Cardiac fibroblast (primary cell): ENCODE measurements at regions not wholly inside any gene's neighbourhood (a gene's known extent, or its start where the extent isn't known, plus 50 kb on each side); places are given as distances from the start of the nearest gene placed in this dataset.

ENCODE experiments used
- DNase-seq, 2 donors: peaks; one replicate each; pipeline versions ENCODE4 v3.0.0 to v3.0.0-alpha.2; 2010; ENCODE audit warnings: low read depth in 2 of 2
- H3K4me3 ChIP-seq, 2 donors: replicated peaks in 1 of 2; 1 replicate in 1 of 2; 2 replicates in 1 of 2; pipeline ENCODE4 v1.5.1; 2011; ENCODE audit warnings: low read depth in 2 of 2, low read length in 2 of 2, mild to moderate bottlenecking in 2 of 2, moderate library complexity in 1 of 2
- TF ChIP-seq, protein P1 (sequence below): IDR thresholded peaks from one replicate; pipeline ENCODE4 v1.5.1; 2011; ENCODE audit warnings: low read depth, mild to moderate bottlenecking, low read length, inconsistent platforms

- DNase-seq = no peak
- TF ChIP-seq, protein P1, sequence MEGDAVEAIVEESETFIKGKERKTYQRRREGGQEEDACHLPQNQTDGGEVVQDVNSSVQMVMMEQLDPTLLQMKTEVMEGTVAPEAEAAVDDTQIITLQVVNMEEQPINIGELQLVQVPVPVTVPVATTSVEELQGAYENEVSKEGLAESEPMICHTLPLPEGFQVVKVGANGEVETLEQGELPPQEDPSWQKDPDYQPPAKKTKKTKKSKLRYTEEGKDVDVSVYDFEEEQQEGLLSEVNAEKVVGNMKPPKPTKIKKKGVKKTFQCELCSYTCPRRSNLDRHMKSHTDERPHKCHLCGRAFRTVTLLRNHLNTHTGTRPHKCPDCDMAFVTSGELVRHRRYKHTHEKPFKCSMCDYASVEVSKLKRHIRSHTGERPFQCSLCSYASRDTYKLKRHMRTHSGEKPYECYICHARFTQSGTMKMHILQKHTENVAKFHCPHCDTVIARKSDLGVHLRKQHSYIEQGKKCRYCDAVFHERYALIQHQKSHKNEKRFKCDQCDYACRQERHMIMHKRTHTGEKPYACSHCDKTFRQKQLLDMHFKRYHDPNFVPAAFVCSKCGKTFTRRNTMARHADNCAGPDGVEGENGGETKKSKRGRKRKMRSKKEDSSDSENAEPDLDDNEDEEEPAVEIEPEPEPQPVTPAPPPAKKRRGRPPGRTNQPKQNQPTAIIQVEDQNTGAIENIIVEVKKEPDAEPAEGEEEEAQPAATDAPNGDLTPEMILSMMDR = no peak
- no peak overlapping the region for H3K4me3 ChIP-seq
Measured at GRCh38 chr15:94929282-94929681, 697.9 kb downstream of the MCTP2 start.

DNA sequence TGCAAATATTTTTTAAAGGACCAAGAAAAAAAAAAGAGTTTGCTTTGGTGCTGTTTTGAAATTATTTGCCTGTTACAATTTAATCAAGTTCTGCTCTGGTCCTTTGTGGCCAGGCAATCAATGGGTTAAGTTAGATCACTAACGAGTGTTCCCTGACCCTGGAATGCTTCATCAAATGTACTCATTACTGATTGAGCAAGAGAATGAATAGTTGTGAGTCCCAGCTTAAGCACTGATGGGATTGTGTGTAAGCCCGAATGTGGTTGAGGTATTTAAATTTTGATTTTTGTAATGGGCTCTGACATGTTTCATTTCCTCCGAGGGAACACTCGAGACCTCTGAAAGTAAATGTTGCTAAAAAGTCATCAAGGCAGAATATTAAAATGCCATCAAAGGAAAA is 699.1 kb downstream of the MCTP2 start:
- no peak overlapping the region for H3K4me3 ChIP-seq
- TF ChIP-seq, protein P1 = no peak
- no peak for DNase-seq

GRCh38 chr15:94930960-94931359 is 699.6 kb downstream of the MCTP2 start:
- TF ChIP-seq, protein P1 = no peak
- DNase-seq = no peak
- H3K4me3 ChIP-seq = no peak overlapping the region

GRCh38 chr15:94934440-94934839 is 703.1 kb downstream of the MCTP2 start:
- H3K4me3 ChIP-seq = no peak overlapping the region
- DNase-seq = no peak
- TF ChIP-seq, protein P1 = no peak

GRCh38 chr15:94937242-94937641 is 705.9 kb downstream of the MCTP2 start:
- no peak overlapping the region for H3K4me3 ChIP-seq
- TF ChIP-seq, protein P1 = no peak
- DNase-seq = no peak

DNA sequence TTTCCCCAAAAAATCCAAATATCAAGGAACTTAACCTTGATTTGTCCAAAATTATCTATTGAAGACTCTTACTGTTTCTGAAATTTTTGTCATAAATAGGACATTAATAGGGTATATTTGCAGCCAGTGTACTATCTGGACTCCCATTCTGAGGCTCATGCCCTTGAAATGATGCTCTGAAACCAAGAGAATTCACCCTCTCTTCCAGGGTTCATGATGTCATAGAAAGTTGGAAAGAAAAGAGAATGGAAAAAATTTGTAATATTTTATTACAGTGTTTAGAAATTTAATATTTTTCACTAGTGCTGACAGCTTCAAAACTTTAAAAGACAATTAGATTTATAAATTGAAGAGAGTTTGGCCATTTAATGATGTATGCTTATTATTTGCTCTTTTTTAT is 712.5 kb downstream of the MCTP2 start:
- no peak overlapping the region for H3K4me3 ChIP-seq
- DNase-seq = no peak
- TF ChIP-seq, protein P1 = no peak

- TF ChIP-seq, protein P1 = no peak
Measured at GRCh38 chr15:94951538-94951937, 720.2 kb downstream of the MCTP2 start.

More at GRCh38 chr15:94951538-94951937, 720.2 kb downstream of the MCTP2 start:
- no peak overlapping the region for H3K4me3 ChIP-seq
- DNase-seq = peak in 1 of 2 donors; percentile 9
